Sigmoid colon (tissue), 6 donors: ENCODE measurements at regions not wholly inside any gene's neighbourhood (a gene's known extent, or its start where the extent isn't known, plus 50 kb on each side); places are given as distances from the start of the nearest gene placed in this dataset.

ENCODE experiments used
- DNase-seq: peaks from one replicate; pipeline ENCODE4 v3.0.0-alpha.2; 2019
- H3K27ac ChIP-seq, 4 donors: fragments of 200-600 bp; sonication (generic); one replicate each; pipeline ENCODE4 v1.5.1; 2016 to 2019; ENCODE audit warnings: mild to moderate bottlenecking in 1 of 4
- H3K27me3 ChIP-seq, 3 donors: fragments of 200-600 bp; sonication (generic); one replicate each; pipeline ENCODE4 v1.5.1; 2019; ENCODE audit warnings: mild to moderate bottlenecking in 1 of 3
- H3K36me3 ChIP-seq, 4 donors: fragments of 200-600 bp; sonication (generic); one replicate each; pipeline ENCODE4 v1.5.1; 2016 to 2019
- H3K4me1 ChIP-seq, 4 donors: fragments of 200-600 bp; sonication (generic); one replicate each; pipeline ENCODE4 v1.5.1; 2017 to 2019
- H3K4me3 ChIP-seq, 4 donors: fragments of 200-600 bp; sonication (generic); one replicate each; pipeline ENCODE4 v1.5.1; 2017 to 2019; ENCODE audit warnings: mild to moderate bottlenecking in 2 of 4, moderate library complexity in 1 of 4
- H3K9me3 ChIP-seq, 4 donors: fragments of 200-600 bp in 3 of 4; sonication (generic) in 3 of 4; one replicate each; pipeline versions ENCODE4 v1.5.1 to v1.6.1; 2013 to 2019
- EP300 ChIP-seq, 4 donors: sonication (generic); formaldehyde crosslinking; IDR thresholded peaks; one replicate each; pipeline ENCODE4 v1.6.1; 2017; ENCODE audit warnings: antibody characterized with exemption in 4 of 4
- POLR2A ChIP-seq, 2 donors: fragments of 450-650 bp; IDR thresholded peaks; one replicate each; pipeline ENCODE4 v1.6.1; 2016; ENCODE audit warnings: antibody characterized with exemption in 2 of 2, mild to moderate bottlenecking in 2 of 2, moderate library complexity in 2 of 2
- POLR2AphosphoS5 ChIP-seq, 4 donors: sonication (generic); formaldehyde crosslinking; IDR thresholded peaks; one replicate each; pipeline ENCODE4 v1.6.1; 2017; ENCODE audit warnings: antibody characterized with exemption in 4 of 4
- WGBS, 2 donors: extraction: QIAGEN DNeasy Blood & Tissue Kit; methylation state at CpG; one replicate each; pipeline ENCODE4 v1.1.7; 2013; 5-methylcytosine and 5-hydroxymethylcytosine counted together
- intact Hi-C: fragments of 100-400 bp; cut with DNase I; formaldehyde crosslinking; loops from one replicate; pipeline ENCODE4 v1.15.1; 2023
- TF ChIP-seq, protein P1 (sequence below), 4 experiments: fragments of 450-650 bp in 3 of 4; fragments of 200-600 bp in 1 of 4; IDR thresholded peaks; one replicate each; pipeline ENCODE4 v1.5.1; 2016 to 2019; ENCODE audit warnings: antibody characterized with exemption in 4 of 4, mild to moderate bottlenecking in 3 of 4, moderate library complexity in 2 of 4
- donor health status: healthy with polysubstance abuse.
- donor health status: healthy.

DNA sequence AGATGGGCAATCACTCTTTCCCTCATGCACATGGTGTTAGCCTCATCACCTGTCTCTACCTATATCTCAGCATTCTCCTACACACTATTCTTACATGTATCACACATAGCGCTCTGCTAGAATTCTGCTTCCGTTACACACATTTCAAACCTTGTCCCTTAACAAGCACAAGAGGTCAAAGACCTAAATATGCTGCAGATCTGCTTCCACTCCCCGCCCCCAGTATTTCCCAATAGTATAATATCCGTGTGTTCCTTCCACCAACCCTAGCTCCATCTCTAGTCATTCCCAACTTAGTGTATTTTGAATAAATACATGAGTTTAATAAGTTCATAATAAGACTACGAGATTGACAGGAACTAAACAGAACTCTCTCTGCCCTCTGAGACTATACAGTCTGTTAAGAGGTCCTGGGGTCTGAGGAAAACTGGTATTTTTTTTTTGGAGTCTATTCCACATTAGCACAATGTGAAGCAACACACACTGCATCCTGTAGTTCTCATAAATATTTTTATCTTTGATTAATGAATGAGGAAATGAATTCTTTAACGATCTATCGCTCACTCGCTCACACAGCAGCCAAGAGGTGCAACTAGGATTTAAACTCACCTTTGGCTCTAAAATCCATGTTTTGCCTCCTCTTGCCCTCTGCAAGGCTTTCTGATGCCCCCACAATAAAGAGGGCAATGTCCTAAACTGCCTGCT is 491.6 kb downstream of the QKI start:
- no peaks in the 10 kb centered on the region for H3K27me3 ChIP-seq
- no peak overlapping the region for H3K4me3 ChIP-seq
- WGBS, 2 donors = 90 to 91% methylated on average over 8 of the region's 8 CpGs
- no peak for DNase-seq
- TF ChIP-seq POLR2A (IDR thresholded peaks at IDR 0.05) (no peak), EP300 (IDR thresholded peaks at IDR 0.05) (no peak), POLR2AphosphoS5 (IDR thresholded peaks at IDR 0.05) (no peak)
- TF ChIP-seq, protein P1, sequence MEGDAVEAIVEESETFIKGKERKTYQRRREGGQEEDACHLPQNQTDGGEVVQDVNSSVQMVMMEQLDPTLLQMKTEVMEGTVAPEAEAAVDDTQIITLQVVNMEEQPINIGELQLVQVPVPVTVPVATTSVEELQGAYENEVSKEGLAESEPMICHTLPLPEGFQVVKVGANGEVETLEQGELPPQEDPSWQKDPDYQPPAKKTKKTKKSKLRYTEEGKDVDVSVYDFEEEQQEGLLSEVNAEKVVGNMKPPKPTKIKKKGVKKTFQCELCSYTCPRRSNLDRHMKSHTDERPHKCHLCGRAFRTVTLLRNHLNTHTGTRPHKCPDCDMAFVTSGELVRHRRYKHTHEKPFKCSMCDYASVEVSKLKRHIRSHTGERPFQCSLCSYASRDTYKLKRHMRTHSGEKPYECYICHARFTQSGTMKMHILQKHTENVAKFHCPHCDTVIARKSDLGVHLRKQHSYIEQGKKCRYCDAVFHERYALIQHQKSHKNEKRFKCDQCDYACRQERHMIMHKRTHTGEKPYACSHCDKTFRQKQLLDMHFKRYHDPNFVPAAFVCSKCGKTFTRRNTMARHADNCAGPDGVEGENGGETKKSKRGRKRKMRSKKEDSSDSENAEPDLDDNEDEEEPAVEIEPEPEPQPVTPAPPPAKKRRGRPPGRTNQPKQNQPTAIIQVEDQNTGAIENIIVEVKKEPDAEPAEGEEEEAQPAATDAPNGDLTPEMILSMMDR (IDR thresholded peaks at IDR 0.05) = no peak
- no peaks in the 10 kb centered on the region for H3K9me3 ChIP-seq
- no peak overlapping the region for H3K27ac ChIP-seq
- no peaks in the 10 kb centered on the region for H3K36me3 ChIP-seq
- no peaks in the 10 kb centered on the region for H3K4me1 ChIP-seq
- intact Hi-C loops = no loop called here

DNA sequence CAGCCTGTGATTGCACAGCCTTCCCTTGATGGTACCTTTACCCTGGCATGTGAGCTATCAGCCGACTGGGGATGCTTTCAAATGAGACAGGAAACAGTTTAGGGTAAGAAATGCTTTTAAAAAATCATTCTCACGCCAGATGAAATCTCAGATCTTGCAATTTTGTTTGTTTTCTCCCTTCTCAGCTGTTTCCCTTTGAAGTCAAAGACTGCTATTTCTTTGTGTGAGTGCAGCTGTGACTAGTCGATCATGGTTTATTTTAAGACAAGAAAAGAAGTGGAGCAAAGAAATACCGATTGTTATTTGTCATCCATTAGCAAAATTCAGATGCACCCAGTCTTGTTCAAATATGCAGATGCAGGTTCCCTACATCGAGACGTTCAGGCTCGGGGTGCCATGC is 489.7 kb downstream of the QKI start:
- no peak for DNase-seq
- Histone ChIP-seq H3K36me3 (no peaks in the 10 kb centered on the region), H3K9me3 (no peaks in the 10 kb centered on the region), H3K27ac (no peak overlapping the region), H3K27me3 (no peaks in the 10 kb centered on the region), H3K4me3 (no peak overlapping the region), H3K4me1 (no peaks in the 10 kb centered on the region)
- intact Hi-C loops = no loop called here
- TF ChIP-seq POLR2A (IDR thresholded peaks at IDR 0.05) (no peak), EP300 (IDR thresholded peaks at IDR 0.05) (no peak), POLR2AphosphoS5 (IDR thresholded peaks at IDR 0.05) (no peak)
- TF ChIP-seq, protein P1 (IDR thresholded peaks at IDR 0.05) = no peak
- 64 to 68% methylated on average over 7 of the region's 7 CpGs for WGBS, 2 donors

DNA sequence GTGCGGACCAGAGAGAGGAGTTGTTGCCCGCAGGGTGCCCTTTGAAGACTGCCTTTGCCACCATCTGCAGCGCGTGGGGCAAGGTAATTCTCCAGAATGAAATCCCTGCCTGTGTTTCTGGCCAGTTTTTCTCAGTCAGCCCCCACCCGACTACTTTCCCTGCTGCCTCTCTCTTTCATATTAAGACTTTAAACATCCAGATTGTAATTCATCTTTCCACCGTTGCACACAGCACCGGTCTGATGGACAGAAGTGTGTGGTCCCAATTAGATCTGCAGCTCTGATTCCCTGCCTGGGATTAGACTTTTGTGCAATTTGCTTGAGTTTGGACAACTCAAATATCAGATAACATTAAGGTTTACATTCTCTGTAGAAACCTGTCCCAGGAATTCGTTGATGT is 489.0 kb downstream of the QKI start:
- no peak overlapping the region for H3K27ac ChIP-seq
- no peak overlapping the region for H3K4me3 ChIP-seq
- no peaks in the 10 kb centered on the region for H3K9me3 ChIP-seq
- H3K27me3 ChIP-seq = no peaks in the 10 kb centered on the region
- TF ChIP-seq, protein P1 (IDR thresholded peaks at IDR 0.05) = no peak
- no peak for TF ChIP-seq POLR2AphosphoS5 (IDR thresholded peaks at IDR 0.05)
- TF ChIP-seq EP300 (IDR thresholded peaks at IDR 0.05) = no peak
- no peak for TF ChIP-seq POLR2A (IDR thresholded peaks at IDR 0.05)
- H3K4me1 ChIP-seq = no peaks in the 10 kb centered on the region
- intact Hi-C loops = no loop called here
- no peak for DNase-seq
- no peaks in the 10 kb centered on the region for H3K36me3 ChIP-seq
- 87 to 89% methylated on average over 8 of the region's 8 CpGs for WGBS, 2 donors

DNA sequence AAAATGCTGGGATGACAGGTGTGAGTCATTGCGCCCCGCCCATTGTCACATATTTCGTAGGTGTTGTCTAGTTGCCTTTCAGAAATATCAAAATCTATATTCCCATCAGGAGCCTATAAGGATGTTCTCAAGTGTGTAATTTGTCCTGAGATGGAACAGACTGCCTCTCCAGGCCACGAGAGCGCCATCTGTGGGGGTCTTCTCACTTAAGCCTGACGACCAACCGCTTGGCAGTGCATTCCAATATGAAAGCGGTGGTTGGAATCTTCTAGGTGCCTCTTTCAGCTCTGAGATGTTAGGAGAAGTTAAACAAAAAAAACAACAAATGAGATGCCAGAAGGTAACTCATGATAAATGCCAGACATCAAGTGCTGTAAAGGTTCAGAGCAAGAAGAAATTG is 488.5 kb downstream of the QKI start:
- Histone ChIP-seq H3K4me3 (no peak overlapping the region), H3K27ac (no peak overlapping the region), H3K9me3 (no peaks in the 10 kb centered on the region), H3K4me1 (no peaks in the 10 kb centered on the region), H3K36me3 (no peaks in the 10 kb centered on the region), H3K27me3 (no peaks in the 10 kb centered on the region)
- 93 to 94% methylated on average over 8 of the region's 8 CpGs for WGBS, 2 donors
- TF ChIP-seq EP300 (IDR thresholded peaks at IDR 0.05) = no peak
- no peak for TF ChIP-seq POLR2A (IDR thresholded peaks at IDR 0.05)
- TF ChIP-seq, protein P1 (IDR thresholded peaks at IDR 0.05) = no peak
- TF ChIP-seq POLR2AphosphoS5 (IDR thresholded peaks at IDR 0.05) = no peak
- DNase-seq = no peak
- intact Hi-C loops = no loop called here

DNA sequence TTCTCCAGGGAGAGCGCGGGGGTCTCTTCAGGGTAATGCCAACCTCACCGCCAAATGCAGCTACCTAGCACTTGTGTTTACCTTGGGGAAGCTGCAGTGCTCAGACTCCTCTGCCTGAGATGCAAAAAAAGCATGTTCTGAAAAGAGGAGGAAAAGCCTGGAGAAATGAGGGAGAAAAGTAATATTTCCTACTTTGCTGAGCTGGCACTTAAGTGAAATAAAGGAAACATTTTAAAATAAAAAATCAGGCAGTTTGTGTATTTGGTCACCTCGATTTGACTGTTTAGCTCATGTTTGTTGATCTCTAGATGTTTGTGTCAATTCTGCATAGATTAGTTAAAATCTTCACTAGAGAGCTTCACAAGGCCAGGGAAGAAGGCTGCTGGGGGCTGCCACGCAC is 487.2 kb downstream of the QKI start:
- Histone ChIP-seq H3K27ac (no peak overlapping the region), H3K4me3 (no peak overlapping the region), H3K27me3 (no peaks in the 10 kb centered on the region), H3K9me3 (no peaks in the 10 kb centered on the region), H3K36me3 (no peaks in the 10 kb centered on the region), H3K4me1 (no peaks in the 10 kb centered on the region)
- intact Hi-C loops = no loop called here
- TF ChIP-seq, protein P1 (IDR thresholded peaks at IDR 0.05) = no peak
- TF ChIP-seq EP300 (IDR thresholded peaks at IDR 0.05) (no peak), POLR2A (IDR thresholded peaks at IDR 0.05) (no peak), POLR2AphosphoS5 (IDR thresholded peaks at IDR 0.05) (no peak)
- no peak for DNase-seq
- WGBS, 2 donors = 80 to 88% methylated on average over 5 of the region's 5 CpGs
